Stimulated activated CD4-positive, alpha-beta T cell treated with anti-CD3 and anti-CD28 coated beads, TNF-alpha, amount 100 ng/mL, for 48 hours (primary cell): ENCODE measurements at regions not wholly inside any gene's neighbourhood (a gene's known extent, or its start where the extent isn't known, plus 50 kb on each side); places are given as distances from the start of the nearest gene placed in this dataset.
"Not testable (repeated sequence)": the region's sequence is repeated elsewhere in the genome, so short reads cannot be mapped to it uniquely, and the experiment has no call there.

Experiments
- DNase-seq, 3 donors: peaks; one replicate each; pipeline ENCODE4 v3.0.0-alpha.2; 2020; ENCODE audit warnings: low read depth in 3 of 3

- DNase-seq = no peak
Measured at GRCh38 chr6:103925317-103925716, 934.4 kb downstream of the HACE1 start.

DNA sequence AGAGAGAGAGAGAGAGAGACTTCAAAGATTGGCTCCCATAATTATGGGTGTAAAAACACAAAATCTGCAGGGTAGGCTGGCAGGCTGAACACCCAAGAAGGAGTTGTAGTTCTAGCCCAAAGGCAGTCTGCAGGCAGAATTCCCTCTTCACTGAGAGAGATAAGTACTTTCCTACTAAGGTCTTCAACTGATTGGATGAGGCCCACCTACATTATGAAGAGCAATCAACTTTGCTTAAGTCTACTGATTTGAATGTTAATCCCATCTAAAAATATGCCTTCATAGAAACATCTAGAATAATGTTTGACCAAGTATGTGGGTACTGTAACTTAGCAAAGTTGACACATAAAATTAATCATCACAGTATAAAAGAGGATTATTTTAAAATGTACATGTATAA lies 949.7 kb downstream of the HACE1 start:
- DNase-seq = no peak

DNA sequence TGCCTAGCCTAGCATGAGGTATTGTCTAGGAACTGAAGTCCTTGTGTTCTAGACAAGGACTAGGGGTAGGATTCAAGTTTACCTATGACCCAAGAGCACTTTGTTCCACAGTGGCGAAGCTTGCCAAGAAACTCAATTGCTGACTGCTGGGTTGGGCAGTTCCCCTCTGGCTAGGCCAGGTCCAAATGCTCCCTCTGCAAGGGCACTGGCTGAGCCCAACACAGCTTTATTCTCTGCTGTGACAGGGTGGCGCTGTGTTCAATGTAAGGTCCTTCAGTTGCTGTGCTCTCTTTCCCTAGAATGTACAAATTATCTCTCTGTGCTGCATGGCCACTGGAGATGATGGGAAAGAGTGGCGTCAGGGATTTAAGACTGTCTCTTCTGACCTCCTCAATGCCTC lies 950.8 kb downstream of the HACE1 start:
- no peak for DNase-seq

GRCh38 chr6:103895136-103895535 lies 964.6 kb downstream of the HACE1 start:
- DNase-seq = no peak

GRCh38 chr6:103893141-103893581 lies 966.6 kb downstream of the HACE1 start:
- no peak for DNase-seq

- DNase-seq = no peak
Measured at GRCh38 chr6:103886951-103887350, 972.8 kb downstream of the HACE1 start.

GRCh38 chr6:103885446-103885845 lies 974.3 kb downstream of the HACE1 start:
- no peak for DNase-seq

- DNase-seq = no peak
Measured at GRCh38 chr6:103879800-103880199, 979.9 kb downstream of the HACE1 start.

GRCh38 chr6:103875221-103875620 lies 984.5 kb downstream of the HACE1 start:
- no peak for DNase-seq

- DNase-seq = no peak
Measured at GRCh38 chr6:103874575-103874974, 985.1 kb downstream of the HACE1 start.

- DNase-seq = no peak
Measured at GRCh38 chr6:103872678-103873077, 987.0 kb downstream of the HACE1 start.

GRCh38 chr6:103872233-103872632 lies 987.5 kb downstream of the HACE1 start:
- DNase-seq = no peak

GRCh38 chr6:103870970-103871369 lies 988.7 kb downstream of the HACE1 start:
- DNase-seq = no peak

- DNase-seq = no peak
Measured at GRCh38 chr6:103862297-103862696, 997.4 kb downstream of the HACE1 start.

DNA sequence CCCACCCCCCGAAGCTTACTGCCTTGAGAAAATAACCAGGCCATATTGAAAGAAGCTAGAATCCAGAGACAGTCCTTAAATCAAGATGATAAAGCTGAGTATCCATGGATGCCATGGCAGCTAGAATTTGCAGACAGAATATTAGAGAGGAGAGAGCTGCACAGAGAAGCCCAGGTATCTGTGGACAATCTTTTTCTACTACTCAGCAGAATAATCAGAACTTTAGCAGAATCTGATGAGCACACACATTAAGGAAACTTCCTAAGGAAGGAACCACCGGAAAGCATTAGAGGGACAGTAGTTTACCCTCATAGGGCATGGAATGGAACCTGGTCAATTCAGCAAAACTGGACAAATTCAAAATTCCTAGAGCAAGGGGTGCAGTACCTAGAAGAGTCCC lies 1001.7 kb downstream of the HACE1 start:
- DNase-seq = no peak

DNA sequence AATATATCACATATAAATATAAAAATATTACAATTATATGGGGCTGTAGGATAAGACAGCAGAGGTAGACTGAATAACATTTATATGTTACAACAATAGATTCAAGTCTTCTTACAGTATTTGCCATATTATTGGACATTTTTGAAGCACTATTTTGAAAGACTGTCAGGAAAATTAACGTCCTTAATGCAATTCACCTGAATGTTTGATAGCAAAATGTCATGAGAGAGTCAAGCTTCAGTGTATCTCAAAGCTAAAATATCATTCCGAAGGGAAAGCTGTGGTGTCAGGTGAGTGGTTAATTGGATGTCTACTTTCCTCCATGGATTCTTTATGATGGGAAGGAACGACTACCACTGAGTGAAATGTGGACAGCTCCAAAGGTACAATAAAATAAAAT lies 1004.0 kb downstream of the HACE1 start:
- no peak for DNase-seq

DNA sequence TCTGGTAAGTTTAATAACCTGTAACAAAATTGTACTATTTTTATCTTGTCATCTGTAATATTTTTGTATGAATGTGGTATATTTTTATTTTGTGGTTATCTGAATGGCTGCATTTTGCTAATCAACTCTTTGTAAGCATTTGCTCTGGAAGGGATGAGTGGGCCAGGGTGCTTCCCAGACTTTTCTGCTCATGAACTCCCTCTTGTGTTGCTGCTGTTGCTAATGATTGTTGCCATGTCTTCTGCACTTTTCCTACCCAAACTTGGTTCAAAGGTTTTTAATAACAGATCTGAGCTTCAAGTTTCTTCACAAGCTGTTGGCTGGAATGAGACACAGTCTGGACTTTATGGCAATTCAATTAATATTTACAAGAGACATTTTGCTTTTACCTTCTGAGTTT lies 1005.7 kb downstream of the HACE1 start:
- no peak for DNase-seq

- DNase-seq = no peak
Measured at GRCh38 chr6:103838457-103838856, 1021.3 kb downstream of the HACE1 start.

DNA sequence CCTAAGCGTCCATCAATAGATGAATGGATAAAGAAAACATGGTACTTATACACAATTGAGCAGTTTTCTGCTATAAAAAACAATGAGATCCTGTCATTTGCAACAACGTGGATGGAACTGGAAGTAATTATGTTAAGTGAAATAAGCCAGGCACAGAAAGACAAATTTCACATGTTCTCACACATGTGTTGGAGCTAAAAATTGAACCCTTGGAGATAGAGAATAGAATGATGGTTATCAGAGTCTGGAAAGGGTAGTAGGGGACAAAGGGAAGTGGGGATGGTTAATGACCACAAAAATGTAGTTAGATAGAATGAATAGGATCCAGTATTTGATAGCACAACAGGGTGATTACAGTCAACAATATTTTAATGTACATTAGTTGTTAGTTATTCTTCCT lies 1033.5 kb downstream of the HACE1 start:
- DNase-seq = no peak

- no peak for DNase-seq
Measured at GRCh38 chr6:103820148-103820547, 1039.6 kb downstream of the HACE1 start.

GRCh38 chr6:103819509-103819908 lies 1040.2 kb downstream of the HACE1 start:
- DNase-seq = no peak

DNA sequence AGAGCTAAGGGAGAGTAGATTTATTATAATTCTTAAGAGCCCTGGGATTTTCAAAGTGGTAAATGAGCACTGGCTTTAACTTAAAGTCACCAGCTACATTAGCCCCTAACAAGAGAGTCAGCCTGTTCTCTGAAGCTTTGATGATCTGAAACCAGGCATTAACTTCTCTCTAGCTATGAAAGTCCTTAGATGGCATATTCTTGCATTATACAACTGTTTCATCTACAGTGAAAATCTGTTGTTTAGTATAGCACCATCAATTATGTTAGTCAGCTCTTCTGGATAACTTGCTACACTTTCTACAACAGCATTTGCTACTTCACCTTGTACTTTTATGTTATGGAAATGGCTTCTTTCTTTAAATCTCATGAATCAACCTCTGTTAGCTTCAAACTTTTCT lies 1046.7 kb downstream of the HACE1 start:
- DNase-seq = no peak

DNA sequence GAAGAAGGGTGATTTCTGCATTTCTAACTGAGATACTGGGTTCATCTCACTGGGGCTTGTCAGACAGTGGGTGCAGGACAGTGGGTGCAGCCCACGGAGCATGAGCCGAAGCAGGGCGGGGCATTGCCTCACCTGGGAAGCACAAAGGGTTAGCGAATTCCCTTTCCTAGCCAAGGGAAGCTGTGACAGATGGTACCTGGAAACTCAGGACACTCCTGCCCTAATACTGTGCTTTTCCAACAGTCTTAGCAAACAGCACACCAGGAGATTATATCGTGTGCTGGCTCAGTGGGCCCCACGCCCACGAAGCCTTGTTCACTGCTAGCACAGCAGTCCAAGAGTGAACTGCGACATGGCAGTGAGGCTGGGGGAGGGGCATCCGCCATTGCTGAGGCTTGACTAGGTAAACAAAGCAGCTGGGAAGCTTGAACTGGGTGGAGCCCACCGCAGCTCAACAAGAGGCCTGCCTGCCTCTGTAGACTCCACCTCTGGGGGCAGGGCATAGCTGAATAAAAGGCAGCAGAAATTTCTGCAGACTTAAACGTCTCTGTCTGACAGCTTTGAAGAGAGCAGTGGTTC lies 1057.7 kb downstream of the HACE1 start:
- DNase-seq = not testable (repeated sequence)

DNA sequence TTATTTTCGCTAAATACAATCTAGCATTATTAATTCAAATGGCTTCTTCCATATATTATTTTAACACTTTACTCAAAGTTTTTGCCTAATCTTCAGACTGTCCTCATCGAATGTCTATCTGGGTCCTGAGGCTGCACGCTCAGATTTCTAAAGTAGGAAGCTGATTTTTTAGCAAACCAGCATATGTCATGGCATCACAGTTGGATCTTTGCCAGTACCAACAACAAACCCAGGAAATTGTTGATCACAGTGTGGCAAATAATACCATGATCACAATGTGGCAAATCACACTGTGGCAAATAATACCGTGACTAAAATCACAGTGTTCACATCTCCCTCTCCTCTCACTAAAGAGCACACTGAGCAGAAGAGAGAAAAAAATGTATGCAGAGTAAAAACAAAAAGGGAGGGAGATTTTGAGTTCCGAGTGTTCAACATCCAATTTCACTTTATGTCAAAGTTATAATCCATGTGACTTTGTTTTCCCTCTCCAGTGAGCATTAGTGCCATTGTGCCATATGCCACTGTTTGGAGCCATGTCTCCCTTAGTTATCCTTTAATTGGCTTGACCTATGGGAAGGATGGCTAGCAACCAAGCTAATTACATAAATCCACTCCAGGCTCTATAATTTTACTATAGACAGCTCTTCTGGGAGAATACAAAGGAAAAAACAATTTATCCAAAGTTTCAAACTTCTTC lies 1059.6 kb downstream of the HACE1 start:
- no peak for DNase-seq
